ENCODE measurements at regions not wholly inside any gene's neighbourhood (a gene's known extent, or its start where the extent isn't known, plus 50 kb on each side); places are given as distances from the start of the nearest gene placed in this dataset.

DNA sequence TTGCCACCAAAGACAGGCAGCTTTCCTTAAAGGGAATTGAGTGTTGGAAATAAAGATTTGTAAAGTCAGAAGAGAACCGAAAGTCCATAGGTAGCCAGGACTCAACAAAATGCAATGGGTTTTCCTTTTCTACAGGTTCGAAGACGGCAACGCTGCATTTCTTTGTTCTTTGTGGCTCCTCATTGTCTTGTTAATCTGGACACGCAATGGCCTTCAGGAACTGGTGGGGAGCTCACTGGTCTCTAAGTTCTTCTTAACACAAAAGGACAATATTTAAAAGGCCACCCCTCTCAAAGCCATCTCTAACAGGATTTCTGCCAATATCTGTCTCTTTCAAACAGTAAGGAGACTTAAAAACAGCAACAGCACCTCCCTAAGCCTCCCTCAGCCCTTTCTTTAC is 170.6 kb downstream of the RMI1 start:
- TF ChIP-seq CTCF (conservative IDR thresholded peaks at IDR 0.05; ENCODE audit: low read depth, low read length) = no peak
- no peak overlapping the region for H3K4me3 ChIP-seq (ENCODE audit: low read length)
- no peak for DNase-seq (ENCODE audit: low read depth)

- no peak for DNase-seq (ENCODE audit: low read depth)
- TF ChIP-seq CTCF (conservative IDR thresholded peaks at IDR 0.05; ENCODE audit: low read depth, low read length) = no peak
- no peak overlapping the region for H3K4me3 ChIP-seq (ENCODE audit: low read length)
Observed at GRCh38 chr9:84151640-84152039, 171.0 kb downstream of the RMI1 start.

DNA sequence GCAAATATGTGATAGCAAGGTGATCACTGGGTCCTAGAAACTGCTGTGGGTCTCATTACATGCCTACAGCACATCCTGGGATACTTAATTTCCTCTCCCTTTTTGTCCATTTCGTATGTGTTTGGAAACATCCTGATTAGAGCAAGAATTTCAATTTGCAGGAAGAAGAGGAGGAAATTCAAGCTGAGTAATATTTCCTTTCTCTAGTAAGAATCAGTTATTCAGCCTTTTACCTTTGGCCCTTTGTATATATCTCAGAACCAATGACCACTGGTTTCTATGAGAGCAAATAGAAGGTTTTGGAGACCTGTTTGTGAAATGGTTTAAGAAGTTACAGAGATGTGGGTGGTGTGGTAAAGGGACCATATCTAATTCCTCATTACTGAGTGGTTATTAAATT is 171.6 kb downstream of the RMI1 start:
- DNase-seq (ENCODE audit: low read depth) = no peak
- no peak overlapping the region for H3K4me3 ChIP-seq (ENCODE audit: low read length)
- TF ChIP-seq CTCF (conservative IDR thresholded peaks at IDR 0.05; ENCODE audit: low read depth, low read length) = no peak

- no peak for DNase-seq (ENCODE audit: low read depth)
Observed at GRCh38 chr9:84153885-84154284, 173.3 kb downstream of the RMI1 start.

GRCh38 chr9:84154320-84154719 is 173.7 kb downstream of the RMI1 start:
- DNase-seq (ENCODE audit: low read depth) = no peak
- no peak overlapping the region for H3K4me3 ChIP-seq (ENCODE audit: low read length)
- TF ChIP-seq CTCF (conservative IDR thresholded peaks at IDR 0.05; ENCODE audit: low read depth, low read length) = no peak

More at GRCh38 chr9:84153885-84154284, 173.3 kb downstream of the RMI1 start:
- TF ChIP-seq CTCF (conservative IDR thresholded peaks at IDR 0.05; ENCODE audit: low read depth, low read length) = no peak
- H3K4me3 ChIP-seq (ENCODE audit: low read length) = no peak overlapping the region

GRCh38 chr9:84163052-84163650 is 177.4 kb downstream of the SLC28A3 start:
- DNase-seq (ENCODE audit: low read depth) = no peak
- TF ChIP-seq CTCF (conservative IDR thresholded peaks at IDR 0.05; ENCODE audit: low read depth, low read length) = no peak
- no peak overlapping the region for H3K4me3 ChIP-seq (ENCODE audit: low read length)

DNA sequence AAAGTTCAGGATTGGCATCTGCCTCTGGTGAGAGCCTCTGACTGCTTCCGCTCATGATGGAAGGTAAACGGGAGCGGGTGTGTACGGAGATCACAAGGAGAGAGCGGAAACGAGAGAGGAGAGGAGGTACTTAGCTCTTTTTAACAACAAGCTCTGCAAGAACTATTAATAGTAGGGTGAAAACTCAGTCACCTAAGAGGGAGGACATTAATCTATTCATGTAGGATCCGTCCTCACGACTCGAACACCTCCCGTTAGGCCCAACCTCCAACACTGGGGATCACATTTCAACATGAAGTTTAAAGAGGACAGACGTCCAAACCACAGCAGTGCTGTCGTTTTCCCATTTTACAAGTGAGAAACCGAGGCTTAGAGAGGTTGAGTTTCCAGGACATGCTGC is 173.7 kb downstream of the SLC28A3 start:
- H3K4me3 ChIP-seq (ENCODE audit: low read length) = no peak overlapping the region
- no peak for TF ChIP-seq CTCF (conservative IDR thresholded peaks at IDR 0.05; ENCODE audit: low read depth, low read length)
- DNase-seq (ENCODE audit: low read depth) = no peak

Data from retinal pigment epithelial cell (primary cell).